NCI-H187 (cell line): ENCODE measurements at regions not wholly inside any gene's neighbourhood (a gene's known extent, or its start where the extent isn't known, plus 50 kb on each side); places are given as distances from the start of the nearest gene placed in this dataset.
"Not testable (repeated sequence)": the region's sequence is repeated elsewhere in the genome, so short reads cannot be mapped to it uniquely, and the experiment has no call there.

Experiments used
- DNase-seq, 2 experiments: peaks; one replicate each; lab custom pipeline; 2025; lab: John Stamatoyannopoulos, UW

- no peak for DNase-seq
Observed at GRCh38 chr18:34528177-34528576, 181.9 kb upstream of the DTNA start.

GRCh38 chr18:34529358-34530335, 180.5 kb upstream of the DTNA start:
- no peak for DNase-seq

- DNase-seq: no peak
Observed at GRCh38 chr18:34531110-34531509, 179.0 kb upstream of the DTNA start.

- not testable (repeated sequence) for DNase-seq
Observed at GRCh38 chr18:34534642-34535041, 175.5 kb upstream of the DTNA start.

- no peak for DNase-seq
Observed at GRCh38 chr18:34540897-34541296, 169.2 kb upstream of the DTNA start.

- DNase-seq: no peak
Observed at GRCh38 chr18:34542625-34543024, 167.5 kb upstream of the DTNA start.

- no peak for DNase-seq
Observed at GRCh38 chr18:34543356-34543755, 166.7 kb upstream of the DTNA start.

DNA sequence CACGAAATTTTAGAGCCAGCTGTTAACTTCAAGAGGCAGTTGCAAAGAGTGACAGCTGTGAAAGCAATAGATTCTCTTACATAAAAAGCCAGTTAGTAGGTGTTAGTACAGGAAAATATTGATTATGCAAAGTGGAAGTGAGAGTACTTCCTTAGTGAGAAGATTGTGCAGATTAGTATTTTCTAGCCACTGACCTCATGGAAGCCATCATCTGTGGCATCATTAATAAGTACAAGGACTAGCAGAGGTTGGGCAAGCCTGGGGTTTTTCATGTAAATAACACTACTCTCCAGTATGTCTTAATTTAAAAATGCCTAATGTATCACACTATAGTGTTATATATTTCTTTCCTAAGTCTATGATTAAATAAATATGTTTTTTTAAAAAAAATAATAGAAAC, 166.2 kb upstream of the DTNA start:
- DNase-seq: no peak

DNA sequence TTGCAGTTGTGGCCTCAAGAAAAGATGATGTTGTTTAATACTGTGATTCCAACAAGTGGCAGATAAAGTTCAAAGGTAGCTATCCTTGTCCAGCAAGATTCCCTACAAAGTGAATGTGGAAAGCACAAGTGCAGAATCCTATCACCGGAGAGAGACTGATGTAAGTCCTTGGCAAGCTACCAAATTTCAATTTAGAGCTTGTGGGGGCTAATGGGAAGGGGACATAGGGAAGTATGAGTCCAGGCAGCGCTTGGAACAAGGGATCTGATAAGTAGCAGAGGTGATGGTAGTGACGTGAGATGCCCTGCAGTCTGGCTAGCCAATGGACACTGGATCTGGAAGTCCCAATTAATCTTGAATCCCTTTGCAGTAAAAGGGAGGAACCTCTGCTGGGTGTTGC, 165.2 kb upstream of the DTNA start:
- DNase-seq: no peak

DNA sequence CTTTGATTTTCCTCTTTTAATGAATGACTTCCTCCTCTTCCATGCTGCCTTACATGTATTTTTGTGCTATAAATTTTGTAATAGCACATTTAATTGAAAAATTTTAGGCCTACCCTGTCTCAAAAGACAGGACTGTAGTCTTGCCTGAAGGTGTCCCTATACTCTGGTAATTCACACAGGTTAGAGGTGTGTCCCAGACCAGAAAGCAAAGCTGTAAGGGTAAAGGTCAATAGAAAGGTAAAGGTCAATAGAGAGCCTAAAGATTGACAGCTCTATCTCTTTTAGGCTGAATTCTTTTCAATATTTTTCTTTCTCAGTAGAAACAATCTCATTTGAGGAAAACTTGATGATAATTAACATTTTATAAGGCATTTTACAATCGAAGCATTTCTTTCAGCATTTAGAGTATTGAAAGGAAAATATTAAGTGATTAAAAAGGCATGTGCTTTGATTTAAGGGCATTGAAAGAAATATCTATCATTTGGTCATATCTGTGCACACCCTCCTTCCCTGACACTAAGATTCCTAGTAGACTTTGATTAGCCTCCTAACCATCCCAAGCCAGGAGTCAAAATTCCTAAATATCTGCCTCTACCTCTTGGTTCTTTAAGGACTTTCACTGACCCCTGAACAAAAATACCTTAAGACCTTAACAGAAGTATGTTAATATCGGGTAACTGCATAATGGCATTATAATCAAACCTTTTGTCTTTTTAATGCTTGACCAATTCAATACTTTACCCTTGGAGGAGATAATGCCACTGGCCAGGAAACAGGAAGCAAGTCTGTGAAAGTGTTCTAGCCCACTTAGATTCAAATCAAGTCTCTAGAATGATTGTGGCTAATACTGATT, 161.8 kb upstream of the DTNA start:
- DNase-seq: no peak

- DNase-seq: no peak
Observed at GRCh38 chr18:34548973-34549294, 161.2 kb upstream of the DTNA start.

- no peak for DNase-seq
Observed at GRCh38 chr18:34549367-34549766, 160.7 kb upstream of the DTNA start.

DNA sequence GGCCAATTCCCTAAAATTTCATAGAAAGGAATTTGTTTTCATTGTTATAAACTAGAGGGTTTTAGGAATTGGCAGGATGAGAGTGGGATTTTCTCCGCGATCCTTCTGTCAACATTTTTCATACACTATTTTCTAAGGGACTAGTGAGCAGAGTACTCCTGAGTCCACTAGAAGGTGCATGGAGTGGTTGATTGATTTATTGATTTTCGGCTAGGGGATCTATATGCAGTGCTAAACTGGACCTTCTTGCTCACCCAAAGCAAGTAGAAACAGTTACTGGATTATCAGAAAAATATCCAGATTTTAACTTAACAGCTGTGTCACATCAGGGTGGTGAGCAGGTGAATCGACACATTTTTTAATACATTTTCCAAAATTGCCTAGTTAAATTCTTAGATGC, 159.9 kb upstream of the DTNA start:
- DNase-seq: no peak

DNA sequence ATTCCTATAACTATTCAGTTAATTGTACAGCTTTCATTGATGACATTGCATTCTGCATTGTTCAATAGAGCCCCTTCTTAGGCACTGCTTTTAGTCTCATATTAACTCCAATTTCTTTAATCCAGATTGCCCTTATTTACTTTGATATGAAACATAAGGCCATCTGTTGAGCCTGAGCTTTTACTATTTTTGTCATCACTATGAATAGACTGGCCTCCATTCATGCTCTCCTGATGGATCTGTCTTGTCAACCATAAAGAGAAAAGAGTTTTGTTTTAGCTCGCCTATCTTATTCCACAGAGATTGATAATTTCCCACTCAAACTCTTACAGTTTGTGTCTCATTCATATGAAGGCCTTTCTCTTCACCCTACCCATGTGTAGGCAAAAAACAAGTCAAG, 159.2 kb upstream of the DTNA start:
- DNase-seq: no peak

DNA sequence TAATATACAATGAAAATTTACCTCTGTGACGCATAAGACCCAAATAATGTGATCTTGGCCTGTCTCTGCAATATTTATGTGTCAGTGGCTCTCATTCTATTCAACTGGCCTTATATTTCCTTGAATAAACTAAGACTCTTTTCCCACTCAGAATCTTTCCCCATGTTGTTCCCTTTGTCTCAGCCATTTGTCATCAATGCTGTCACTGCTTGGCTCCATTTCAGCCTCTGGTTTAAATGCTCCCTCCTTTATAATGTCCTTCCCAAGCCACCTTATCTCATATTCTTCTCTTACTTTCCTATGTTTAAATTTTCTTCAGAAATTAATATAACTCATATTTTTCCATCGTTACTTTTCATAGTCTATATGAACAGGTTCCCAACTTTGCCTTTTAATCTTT, 158.3 kb upstream of the DTNA start:
- no peak for DNase-seq

- DNase-seq: no peak
Observed at GRCh38 chr18:34562252-34562870, 147.7 kb upstream of the DTNA start.

GRCh38 chr18:34567857-34568256, 142.2 kb upstream of the DTNA start:
- DNase-seq: no peak

DNA sequence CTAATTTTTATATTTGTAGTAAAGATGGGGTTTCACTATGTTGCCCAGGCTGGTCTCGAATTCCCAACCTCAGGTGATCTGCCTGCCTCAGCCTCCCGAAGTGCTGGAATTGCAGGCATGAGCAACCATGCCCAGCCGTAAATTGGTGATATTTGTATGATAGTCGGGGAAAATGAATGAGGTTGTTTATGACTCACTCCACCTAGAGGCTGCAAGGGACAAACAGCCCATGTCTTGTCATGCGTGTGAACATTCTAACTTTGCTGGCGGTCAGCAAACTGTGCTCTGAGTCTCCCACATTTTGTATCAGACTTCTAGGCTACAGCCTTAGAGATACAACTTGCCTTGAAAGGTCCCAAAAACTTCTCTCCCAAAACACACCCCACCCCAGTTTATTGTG, 133.5 kb upstream of the DTNA start:
- DNase-seq: no peak

GRCh38 chr18:34583895-34584294, 126.2 kb upstream of the DTNA start:
- DNase-seq: no peak

- no peak for DNase-seq
Observed at GRCh38 chr18:34590503-34590902, 119.6 kb upstream of the DTNA start.

GRCh38 chr18:34591920-34592444, 118.1 kb upstream of the DTNA start:
- DNase-seq: no peak

- DNase-seq: no peak
Observed at GRCh38 chr18:34592481-34592880, 117.6 kb upstream of the DTNA start.
